AG08396 (cell line): ENCODE measurements at regions not wholly inside any gene's neighbourhood (a gene's known extent, or its start where the extent isn't known, plus 50 kb on each side); places are given as distances from the start of the nearest gene placed in this dataset.
"Not testable (repeated sequence)": the region's sequence is repeated elsewhere in the genome, so short reads cannot be mapped to it uniquely, and the experiment has no call there.

Experiments
- DNase-seq: peaks from one replicate; pipeline ENCODE4 v3.0.0; 2012; ENCODE audit warnings: low spot score, mixed read lengths

GRCh38 chr10:128577958-128578750 lies 451.9 kb upstream of the MKI67 start:
- no peak for DNase-seq

GRCh38 chr10:128578766-128579165 lies 452.5 kb upstream of the MKI67 start:
- DNase-seq, result no peak

- no peak for DNase-seq
Measured at GRCh38 chr10:128579280-128579865, 453.1 kb upstream of the MKI67 start.

GRCh38 chr10:128579901-128580300 lies 453.7 kb upstream of the MKI67 start:
- no peak for DNase-seq

GRCh38 chr10:128583125-128583524 lies 456.9 kb upstream of the MKI67 start:
- DNase-seq, result not testable (repeated sequence)

GRCh38 chr10:128586599-128586998 lies 460.4 kb upstream of the MKI67 start:
- not testable (repeated sequence) for DNase-seq

- no peak for DNase-seq
Measured at GRCh38 chr10:128587689-128588088, 461.5 kb upstream of the MKI67 start.

GRCh38 chr10:128588402-128588801 lies 462.2 kb upstream of the MKI67 start:
- DNase-seq, result no peak

- no peak for DNase-seq
Measured at GRCh38 chr10:128594688-128595087, 468.5 kb upstream of the MKI67 start.

- DNase-seq, result no peak
Measured at GRCh38 chr10:128596906-128597305, 470.7 kb upstream of the MKI67 start.

- no peak for DNase-seq
Measured at GRCh38 chr10:128599030-128599429, 472.8 kb upstream of the MKI67 start.

- no peak for DNase-seq
Measured at GRCh38 chr10:128599538-128599937, 473.3 kb upstream of the MKI67 start.

- DNase-seq, result no peak
Measured at GRCh38 chr10:128602183-128602582, 476.0 kb upstream of the MKI67 start.

- no peak for DNase-seq
Measured at GRCh38 chr10:128604025-128604424, 477.8 kb upstream of the MKI67 start.

GRCh38 chr10:128605180-128605579 lies 479.0 kb upstream of the MKI67 start:
- DNase-seq, result no peak

- DNase-seq, result no peak
Measured at GRCh38 chr10:128606055-128606454, 479.8 kb upstream of the MKI67 start.

- DNase-seq, result no peak
Measured at GRCh38 chr10:128608791-128609190, 482.6 kb upstream of the MKI67 start.

- no peak for DNase-seq
Measured at GRCh38 chr10:128609460-128609859, 483.2 kb upstream of the MKI67 start.

GRCh38 chr10:128610113-128610512 lies 483.9 kb upstream of the MKI67 start:
- DNase-seq, result no peak

GRCh38 chr10:128612195-128612594 lies 486.0 kb upstream of the MKI67 start:
- DNase-seq, result no peak

- DNase-seq, result no peak
Measured at GRCh38 chr10:128612631-128613030, 486.4 kb upstream of the MKI67 start.

- no peak for DNase-seq
Measured at GRCh38 chr10:128614016-128614605, 487.9 kb upstream of the MKI67 start.

- DNase-seq, result no peak
Measured at GRCh38 chr10:128614802-128615553, 488.8 kb upstream of the MKI67 start.
